ENCODE measurements at regions not wholly inside any gene's neighbourhood (a gene's known extent, or its start where the extent isn't known, plus 50 kb on each side); places are given as distances from the start of the nearest gene placed in this dataset.

GRCh38 chr1:113247782-113248181, 142.5 kb upstream of the MAGI3 start:
- TF ChIP-seq CTCF (conservative IDR thresholded peaks at IDR 0.05), result no peak
- TF ChIP-seq ZFX (IDR thresholded peaks at IDR 0.05), result no peak
